SW480 (cell line): ENCODE measurements at regions not wholly inside any gene's neighbourhood (a gene's known extent, or its start where the extent isn't known, plus 50 kb on each side); places are given as distances from the start of the nearest gene placed in this dataset.
"Not testable (repeated sequence)": the region's sequence is repeated elsewhere in the genome, so short reads cannot be mapped to it uniquely, and the experiment has no call there.

ENCODE experiments used
- DNase-seq: peaks from one replicate; pipeline ENCODE4 v3.0.0-alpha.2; 2016; ENCODE audit warnings: low spot score

DNA sequence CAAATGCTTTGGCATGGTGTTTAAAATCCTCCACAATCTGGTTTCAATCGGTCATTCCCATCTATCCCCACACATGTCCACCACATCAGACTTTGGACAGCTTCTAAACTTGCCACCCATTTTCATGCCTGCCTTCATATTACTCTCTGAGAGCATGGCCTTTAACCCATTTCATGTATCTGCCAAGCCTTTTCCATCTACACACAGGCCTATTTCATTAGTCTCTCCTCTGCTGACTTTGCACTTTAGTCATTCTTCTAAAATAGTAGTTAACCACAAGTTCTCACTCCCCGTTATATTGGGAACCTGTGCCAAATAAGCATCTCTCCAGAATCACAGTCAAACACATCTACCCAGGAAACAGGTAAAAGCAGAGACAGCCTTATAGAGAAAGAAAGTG is 142.2 kb downstream of the MZT1 start:
- no peak for DNase-seq

DNA sequence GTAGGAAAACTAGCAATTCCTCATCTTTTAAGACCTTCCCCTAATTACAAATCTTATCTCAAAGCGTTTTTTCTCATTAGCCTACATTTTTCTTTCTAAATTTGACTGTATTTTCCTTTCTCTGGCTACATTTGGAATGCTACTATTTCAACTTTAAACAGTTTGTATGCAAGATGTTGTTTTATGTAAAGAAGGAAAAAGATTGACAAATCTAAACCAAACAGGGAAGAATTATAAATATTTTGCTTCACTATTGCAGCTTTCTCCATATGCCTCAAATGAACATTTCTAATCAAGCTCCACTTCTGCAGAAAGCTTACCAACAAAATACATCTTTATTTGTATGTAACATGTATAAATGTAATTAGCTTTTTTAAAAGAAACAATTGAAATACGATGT is 156.2 kb downstream of the MZT1 start:
- no peak for DNase-seq

DNA sequence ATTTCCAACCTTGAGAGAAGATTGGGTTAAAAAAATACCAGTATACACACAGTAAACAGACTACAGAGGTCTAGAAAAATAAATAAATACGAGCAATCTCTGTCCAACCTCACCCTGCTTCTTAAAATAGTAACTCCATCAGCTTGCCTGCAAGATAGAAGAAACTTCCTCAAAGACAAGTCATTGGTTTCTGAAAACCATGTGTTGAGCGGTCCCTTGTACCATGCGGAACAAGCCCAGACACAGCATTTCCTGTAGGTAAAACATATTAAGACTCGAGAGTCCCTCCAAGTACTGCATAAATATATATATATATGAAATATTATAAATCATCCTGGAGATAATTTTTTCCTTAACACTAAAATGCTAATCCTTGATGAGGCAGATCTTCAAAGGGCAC is 157.4 kb downstream of the MZT1 start:
- no peak for DNase-seq

DNA sequence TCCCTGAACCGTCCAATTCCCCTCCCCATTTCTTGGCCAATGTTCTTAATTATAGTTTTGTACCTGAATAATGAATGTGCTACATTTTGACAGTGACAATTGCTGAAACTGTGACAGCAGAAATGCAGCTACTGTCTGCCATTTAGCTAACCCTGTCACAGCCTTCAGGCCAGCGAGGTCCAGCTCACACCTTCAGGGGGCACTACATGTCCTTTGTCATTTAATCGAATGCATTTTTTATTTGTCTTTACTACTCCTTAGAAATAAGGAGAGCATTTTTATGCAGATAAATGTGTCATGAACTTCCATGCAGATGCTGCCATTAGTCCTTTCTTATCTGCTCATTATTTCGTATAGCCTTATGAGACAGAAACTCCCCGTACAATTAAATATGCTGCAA is 159.9 kb downstream of the MZT1 start:
- DNase-seq = no peak

DNA sequence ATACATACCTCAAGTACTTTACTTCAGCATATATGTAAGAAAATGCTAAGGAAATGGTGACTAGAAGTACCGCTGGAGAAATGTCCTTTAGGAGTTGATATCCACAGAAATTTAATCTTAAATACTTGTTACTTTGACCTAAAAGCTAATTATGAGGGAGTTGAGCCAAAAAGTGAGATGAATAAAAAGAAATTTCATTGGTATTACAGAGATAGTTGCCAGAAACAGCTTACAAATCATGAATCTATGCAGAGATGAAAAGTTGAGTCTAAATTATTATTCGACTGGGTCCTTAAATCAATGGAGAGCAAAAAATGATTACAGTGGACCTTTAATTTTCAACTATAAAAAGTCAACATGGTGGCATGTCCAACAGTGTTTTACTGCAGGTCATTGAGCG is 160.9 kb downstream of the MZT1 start:
- DNase-seq = no peak

DNA sequence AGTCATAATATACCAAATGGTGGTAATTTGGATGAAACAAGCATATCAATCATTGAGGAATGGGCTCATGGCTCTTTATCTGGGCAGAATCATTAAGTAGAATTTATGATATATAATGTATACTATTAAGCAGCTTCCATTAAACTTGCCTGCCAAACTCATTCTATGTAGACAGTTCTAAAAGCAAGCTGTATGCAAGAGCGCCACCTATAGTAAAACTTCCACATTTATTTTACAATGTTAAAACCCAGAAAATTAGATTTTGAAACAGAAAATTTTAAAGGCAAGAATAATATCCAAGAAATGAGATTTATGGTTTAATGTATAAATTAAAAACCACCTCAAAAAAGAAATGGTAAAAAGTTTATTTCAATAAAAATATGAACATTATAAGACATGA is 161.5 kb downstream of the MZT1 start:
- peak; percentile 35 for DNase-seq

DNA sequence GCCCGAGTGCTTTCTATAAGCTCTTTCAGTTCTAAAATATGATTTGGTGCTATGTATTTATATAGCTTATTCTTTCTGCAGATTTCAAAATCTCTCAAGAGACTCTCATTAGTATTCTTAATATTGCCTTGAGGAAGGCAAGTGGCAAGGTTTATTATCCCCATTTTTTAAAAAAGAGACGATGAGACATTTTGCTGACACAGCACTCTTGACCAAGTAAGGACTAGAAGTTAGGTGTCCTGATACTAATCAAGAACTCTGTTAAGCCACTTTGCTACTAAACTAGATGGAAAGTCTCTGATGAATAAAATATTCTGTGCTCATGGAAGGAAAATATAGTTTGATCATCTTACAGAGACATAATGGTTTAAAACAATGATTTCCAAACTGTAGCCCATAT is 164.7 kb downstream of the MZT1 start:
- no peak for DNase-seq

DNA sequence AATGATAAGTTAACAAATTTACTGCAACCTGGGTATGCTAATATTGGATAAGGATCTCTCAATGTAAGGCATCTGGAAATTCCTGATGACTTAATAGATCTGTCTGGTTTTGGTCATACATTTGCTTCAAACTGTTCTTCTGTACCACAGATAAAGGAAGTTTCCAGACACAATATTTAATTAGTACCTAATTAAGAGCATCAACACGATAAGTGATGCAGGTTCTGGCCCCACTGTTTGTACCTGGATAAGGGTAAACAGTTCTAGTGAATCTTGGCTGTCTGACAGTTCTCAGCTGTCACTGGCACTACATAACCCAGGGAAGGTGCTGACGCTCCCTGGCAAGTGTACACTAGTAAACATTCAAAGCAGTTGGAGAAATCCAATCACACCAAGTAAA is 165.6 kb downstream of the MZT1 start:
- no peak for DNase-seq

DNA sequence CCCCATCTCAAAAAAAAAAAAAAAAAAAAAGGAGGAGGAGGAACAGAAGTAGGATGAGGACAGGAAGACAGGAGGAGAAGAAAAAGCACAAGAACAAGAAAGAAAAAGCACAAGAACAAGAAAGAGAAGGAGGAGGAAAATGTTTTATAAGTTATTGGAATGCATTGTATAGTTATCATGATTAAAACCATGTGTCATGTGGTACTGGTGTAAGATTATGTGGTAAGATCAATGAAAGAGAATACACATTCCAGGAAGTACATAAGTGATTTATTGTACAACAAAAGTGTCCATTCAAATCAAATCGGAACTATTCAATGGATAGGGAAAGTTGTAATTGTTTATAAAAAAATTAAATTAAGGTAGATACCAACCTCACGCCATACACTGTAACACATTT is 167.7 kb downstream of the MZT1 start:
- no peak for DNase-seq

DNA sequence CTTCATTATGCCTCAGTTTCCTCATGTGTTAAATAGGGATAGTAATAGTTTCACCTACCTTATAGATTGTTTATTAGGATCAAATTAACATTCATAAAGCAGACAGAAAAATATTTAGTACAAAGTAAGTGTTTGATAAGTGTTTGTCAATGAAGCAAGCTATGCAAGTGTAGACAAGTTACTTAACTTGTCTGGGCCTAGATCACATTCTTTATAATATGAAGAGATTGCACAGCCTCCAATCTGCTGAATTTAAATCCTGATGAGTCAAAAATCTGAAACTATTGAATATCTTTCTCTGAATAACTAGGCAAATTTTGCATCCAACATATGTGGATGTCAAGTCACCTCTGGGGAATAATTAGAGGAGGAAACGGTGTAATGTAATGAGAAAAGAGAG is 170.5 kb downstream of the MZT1 start:
- no peak for DNase-seq

DNA sequence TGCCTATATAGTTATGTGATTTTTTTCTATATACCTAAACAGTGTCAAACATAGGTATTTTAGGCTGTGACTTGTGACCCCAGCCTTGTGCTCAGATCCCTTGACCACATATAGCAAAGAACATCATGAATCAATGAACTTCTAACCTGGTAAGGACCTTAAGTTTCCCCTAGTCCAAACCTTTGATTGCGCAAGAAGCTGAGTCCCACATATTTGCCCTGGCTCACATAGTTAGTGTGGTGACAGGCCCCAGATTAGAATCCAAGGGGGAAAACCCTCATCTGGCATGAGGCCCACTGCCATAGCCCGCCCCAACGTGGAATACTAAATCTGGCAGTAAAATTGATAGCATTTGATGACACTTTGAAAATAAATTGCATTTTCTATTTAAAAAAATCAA is 171.8 kb downstream of the MZT1 start:
- no peak for DNase-seq

DNA sequence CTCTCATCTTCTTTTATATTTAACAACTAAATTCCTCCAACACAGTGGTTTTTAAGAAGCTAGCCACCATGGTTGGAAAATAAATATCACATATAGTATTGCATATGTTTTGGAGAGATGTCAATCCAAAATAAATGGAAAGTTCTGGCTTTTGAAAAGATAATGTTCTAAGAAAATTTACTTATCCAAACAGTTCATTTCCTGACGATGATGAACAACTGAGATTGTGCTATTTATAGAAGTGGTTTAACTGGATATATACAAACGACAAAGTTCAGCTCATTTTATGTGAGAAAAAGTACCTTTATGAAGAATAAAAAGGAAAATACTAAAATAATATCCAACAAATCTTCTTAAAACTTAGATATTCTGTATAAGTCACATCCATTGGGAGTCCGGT is 174.7 kb downstream of the MZT1 start:
- no peak for DNase-seq

DNA sequence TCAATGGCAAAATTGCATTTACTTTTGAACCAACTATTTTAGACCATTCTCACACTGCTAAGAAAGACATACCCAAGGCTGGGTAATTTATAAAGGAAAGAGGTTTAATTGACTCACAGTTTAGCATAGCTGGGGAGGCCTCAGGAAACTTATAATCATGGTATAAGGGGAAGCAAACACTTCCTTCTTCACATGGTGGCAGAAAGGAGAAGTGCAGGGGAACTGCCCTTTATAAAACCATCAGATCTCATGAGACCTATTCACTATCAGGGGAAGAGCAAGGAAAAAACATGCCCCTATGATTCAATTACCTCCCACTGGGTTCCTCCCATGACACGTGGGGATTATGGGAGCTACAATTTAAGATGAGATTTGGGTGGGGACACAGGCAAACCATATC is 181.5 kb downstream of the MZT1 start:
- DNase-seq = not testable (repeated sequence)

DNA sequence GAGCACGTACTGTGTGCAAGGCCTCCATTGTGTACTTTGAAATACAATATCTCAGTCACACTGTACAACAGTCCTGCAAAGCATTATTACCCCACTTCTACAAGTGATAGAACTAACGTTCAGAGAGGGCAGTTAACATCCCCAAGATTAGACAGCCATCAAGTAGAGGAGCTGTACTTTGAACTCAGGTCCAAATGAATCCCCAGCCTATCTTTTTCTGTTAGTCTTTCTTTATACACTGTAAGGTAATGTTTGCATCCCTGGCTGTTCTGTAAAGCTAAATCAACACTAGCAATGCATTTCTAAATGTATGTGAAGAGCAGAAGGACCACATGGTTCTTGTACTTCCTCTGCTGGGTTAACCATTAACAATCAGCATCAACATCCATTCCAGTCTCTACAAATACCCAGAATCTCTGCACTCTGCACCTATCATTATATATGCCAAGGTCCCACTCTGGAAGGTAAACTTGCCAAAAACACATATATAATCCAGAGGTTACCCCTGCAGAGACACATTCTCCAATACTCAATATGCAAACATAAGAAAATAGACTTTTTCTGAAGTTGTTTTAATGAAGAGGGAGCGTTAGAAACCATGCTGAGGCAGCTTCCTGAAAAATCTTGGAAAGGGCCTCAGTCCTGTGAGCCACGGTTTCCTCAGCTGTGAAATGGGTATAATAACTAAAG is 182.3 kb downstream of the MZT1 start:
- no peak for DNase-seq

DNA sequence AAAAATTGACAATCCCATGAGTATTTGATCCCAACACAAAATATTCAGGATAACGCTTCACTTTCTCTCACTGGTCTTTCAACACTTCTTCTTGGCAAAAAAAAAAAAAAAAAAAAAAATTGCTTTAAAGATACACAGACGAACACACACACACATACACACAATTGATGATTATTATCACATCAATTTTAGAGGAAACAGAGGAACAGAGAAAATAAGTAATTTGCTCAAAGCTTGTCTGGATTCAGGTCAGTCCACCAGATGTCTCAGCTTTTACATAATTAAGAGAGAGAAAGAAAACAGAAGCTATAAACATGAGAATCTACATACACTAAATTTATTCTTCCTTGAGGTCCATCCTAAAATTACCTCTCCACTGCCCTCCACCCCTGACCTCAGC is 183.4 kb downstream of the MZT1 start:
- DNase-seq = no peak

DNA sequence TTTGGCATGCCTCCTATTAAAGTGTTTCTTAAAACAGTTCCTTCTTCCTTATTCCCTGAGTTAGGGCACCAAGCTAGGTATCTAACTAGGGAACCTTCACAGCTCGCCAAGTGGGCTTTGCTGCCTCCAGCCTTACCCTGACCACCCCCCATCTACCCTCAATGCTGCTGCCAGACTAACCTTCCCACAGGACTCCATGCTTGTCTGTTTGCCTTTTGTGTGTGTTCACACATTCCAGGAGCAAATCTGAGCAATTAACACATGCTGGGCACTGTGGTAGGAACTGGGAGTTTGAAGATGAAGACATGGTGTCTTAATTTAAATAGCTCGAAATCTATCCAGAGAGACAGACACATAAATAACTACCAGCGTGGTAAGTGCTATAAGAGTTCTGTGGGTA is 185.2 kb downstream of the MZT1 start:
- no peak for DNase-seq

DNA sequence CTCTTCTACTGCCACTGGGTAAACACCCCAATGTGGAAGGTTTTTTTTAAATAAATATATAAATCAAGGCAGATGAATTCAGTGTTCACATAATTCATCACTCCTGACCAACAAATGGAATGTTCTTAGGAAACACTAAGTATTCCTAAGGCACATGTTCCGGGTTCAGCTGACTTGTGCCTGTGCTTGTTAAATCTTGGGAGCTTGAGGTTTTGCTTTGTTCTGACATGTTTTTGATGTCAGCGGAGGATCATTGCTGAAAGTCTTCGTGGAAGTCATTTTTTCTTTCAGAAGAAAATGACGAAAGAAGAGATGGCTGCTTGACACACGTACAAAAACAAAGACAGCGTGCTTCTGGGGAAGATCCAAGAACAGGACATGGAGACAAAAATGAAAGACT is 185.8 kb downstream of the MZT1 start:
- no peak for DNase-seq

DNA sequence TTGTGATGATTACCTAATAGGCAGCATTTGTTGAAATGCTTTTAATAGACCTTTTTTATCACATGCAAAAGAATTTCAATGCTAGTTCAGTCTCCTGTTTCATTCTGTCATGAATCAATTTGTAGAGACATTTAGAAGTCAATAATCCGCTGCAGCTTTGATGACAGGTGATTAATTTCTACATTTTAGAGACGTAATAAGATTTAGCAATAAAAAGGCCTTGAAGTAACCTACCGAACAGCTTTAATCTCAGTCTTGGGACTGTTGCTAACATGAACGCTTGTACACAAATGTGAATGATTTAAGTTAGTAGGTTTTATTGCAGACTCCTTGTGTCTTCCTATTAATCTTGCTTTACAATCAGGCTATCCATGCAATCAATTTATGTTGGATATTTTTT is 186.5 kb downstream of the MZT1 start:
- DNase-seq = no peak

DNA sequence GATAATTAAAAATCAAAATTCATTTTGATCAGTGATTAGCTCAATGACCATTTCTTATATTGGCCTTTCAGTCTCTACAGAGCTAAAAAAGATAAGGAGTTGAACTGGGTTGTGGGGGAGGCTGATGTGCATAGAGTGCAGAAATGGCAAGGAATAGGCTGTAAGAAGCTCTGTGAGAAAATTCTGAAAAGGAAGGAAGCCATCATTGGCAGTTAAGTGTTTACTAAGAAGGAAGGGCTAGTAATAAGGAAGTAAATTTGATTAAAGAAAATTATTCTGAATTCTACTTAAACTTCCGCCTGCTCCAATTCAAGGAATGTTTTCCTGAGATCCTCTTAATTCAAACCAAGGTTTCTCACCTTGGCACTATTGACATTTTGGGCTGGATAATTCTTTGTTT is 187.5 kb downstream of the MZT1 start:
- no peak for DNase-seq

DNA sequence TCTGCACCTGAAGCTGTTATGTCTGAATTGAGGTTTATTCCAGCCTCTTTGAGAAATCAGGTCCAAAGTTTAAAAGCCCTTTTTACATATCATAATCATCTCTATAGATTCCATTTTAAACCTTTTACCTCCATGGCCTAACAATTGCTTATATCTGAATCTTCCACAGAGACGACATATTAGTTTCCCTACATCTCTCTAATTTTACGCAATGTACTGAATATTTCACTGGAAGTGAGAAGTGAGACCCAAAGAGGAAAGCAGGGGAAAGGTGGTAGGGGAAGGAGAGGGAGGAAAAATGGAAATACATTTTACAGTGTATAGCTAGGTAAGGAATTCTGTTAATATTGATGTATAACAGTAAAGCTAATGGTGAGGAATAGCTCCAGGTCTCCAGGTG is 189.6 kb downstream of the MZT1 start:
- DNase-seq = no peak

DNA sequence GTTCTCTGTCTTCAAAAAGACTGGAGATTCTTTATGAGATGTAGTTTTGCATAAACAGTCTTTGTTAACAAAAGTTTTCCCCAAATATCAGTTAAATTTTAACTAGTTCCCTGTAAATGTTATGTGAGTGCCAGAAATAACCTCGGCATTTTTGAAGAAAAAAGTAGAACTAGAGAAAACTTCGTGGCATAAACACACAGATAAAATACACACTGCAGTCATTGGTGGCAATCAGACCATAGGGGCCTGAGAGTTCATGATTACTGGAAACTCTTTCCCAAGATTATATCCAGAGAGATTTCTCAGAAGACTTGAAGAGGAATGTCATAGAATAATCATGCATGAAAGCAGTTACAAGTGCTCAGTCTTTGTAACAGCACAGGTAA is 190.0 kb downstream of the MZT1 start:
- DNase-seq = no peak

DNA sequence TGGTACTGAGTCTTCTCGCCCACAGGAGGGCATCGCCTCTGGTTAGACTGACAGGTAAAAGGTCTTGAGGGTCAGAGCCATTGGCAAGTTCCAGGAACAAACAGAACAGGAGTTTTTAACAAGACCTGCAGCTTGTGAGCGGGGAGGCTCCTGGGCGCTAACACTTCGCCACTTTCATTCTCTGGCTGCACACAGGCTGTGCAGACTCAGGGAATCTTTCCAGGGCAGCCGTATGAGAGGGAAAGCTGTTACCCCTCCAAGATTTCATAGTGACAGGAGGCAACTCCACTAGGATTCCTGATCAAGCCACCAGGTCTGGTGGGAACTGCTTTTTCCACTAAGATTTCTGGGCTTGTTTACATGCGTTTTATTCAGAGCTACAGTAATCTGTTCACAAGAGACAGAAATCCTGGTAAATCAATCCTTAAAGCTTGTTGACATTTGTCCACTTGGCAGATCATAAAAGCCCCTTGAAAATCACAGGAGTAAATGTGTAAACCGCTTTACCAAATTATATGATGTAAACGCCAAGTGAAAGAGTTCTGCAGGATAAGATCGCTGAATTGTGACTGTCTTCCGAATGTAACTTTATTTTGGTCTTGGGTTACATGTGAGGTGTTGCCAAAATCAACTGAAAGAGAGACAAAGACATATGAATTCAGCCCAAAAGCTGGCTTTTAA is 190.6 kb downstream of the MZT1 start:
- no peak for DNase-seq

DNA sequence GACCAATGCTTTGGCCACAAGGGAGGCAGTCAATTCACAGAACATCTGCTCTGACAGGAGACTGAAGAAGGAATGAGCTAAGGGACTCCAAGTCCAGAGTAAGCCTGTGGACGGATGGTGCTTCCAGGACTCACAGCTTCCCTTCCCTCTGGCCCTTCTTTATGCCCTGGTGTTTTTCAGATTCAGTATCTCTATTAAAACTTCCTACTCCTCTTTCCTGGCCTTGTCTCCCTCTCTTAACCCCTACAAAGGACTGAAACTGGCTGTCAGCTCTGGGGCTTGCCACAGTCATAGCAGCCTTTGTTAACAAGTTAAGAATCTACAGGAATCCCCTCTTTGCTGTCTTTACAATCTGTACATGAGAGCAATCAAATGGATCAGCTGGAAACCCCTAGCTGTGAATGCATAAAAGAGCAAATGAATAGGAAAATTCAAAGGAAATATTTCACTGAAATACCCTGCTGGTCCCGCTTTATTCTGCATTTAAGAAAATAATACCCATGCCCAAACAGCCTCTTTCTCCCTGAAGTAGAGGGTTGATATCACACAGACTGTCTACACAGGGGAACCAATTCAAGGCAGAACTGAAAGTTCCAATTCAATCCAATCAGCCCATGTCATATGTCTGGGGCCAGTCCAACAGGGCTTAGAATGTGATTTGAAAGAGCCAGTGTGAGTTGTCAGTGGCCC is 192.3 kb downstream of the MZT1 start:
- no peak for DNase-seq

DNA sequence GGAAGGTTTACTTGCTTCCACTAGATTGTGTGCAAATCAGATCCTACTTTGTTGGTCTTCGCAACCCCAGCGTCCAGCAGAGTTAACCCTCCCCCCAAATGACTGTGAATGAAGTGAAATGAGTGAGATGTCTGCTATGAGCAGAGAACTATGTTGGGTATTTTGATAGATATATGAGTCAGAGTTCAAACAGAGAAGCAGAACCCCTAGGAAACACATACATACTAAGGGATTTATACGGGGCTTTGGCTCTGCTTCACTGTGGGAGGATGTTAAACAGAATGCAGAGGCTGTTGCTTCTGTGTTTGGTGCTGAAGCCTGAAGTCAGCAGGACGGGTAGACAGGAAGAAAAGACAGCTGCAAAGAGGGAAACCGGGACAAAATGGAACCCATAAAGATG is 197.0 kb downstream of the MZT1 start:
- DNase-seq = no peak
